Right renal cortex interstitium (tissue), 3 donors: ENCODE measurements at regions not wholly inside any gene's neighbourhood (a gene's known extent, or its start where the extent isn't known, plus 50 kb on each side); places are given as distances from the start of the nearest gene placed in this dataset.

Experiments
- DNase-seq, 3 donors: peaks; one replicate each; pipeline ENCODE4 v3.0.0-alpha.2; 2013; ENCODE audit warnings: low read depth in 3 of 3, low spot score in 2 of 3

GRCh38 chr11:112507281-112507680 lies 246.6 kb upstream of the PLET1 start:
- no peak for DNase-seq

- no peak for DNase-seq
Measured at GRCh38 chr11:112508750-112509149, 248.1 kb upstream of the PLET1 start.

- no peak for DNase-seq
Measured at GRCh38 chr11:112509300-112509699, 248.6 kb upstream of the PLET1 start.

GRCh38 chr11:112511271-112511670 lies 250.6 kb upstream of the PLET1 start:
- no peak for DNase-seq

GRCh38 chr11:112511911-112512310 lies 251.3 kb upstream of the PLET1 start:
- DNase-seq: no peak

- no peak for DNase-seq
Measured at GRCh38 chr11:112513417-112513816, 252.8 kb upstream of the PLET1 start.

GRCh38 chr11:112514011-112514740 lies 253.5 kb upstream of the PLET1 start:
- DNase-seq: no peak

- no peak for DNase-seq
Measured at GRCh38 chr11:112516261-112516660, 255.6 kb upstream of the PLET1 start.

- DNase-seq: no peak
Measured at GRCh38 chr11:112516755-112517154, 256.1 kb upstream of the PLET1 start.

GRCh38 chr11:112518371-112518770 lies 257.7 kb upstream of the PLET1 start:
- DNase-seq: no peak

- DNase-seq: no peak
Measured at GRCh38 chr11:112519751-112520150, 259.1 kb upstream of the PLET1 start.

- DNase-seq: no peak
Measured at GRCh38 chr11:112520354-112520753, 259.7 kb upstream of the PLET1 start.

GRCh38 chr11:112522536-112522935 lies 261.9 kb upstream of the PLET1 start:
- DNase-seq: no peak

GRCh38 chr11:112523031-112523430 lies 262.4 kb upstream of the PLET1 start:
- DNase-seq: no peak

- no peak for DNase-seq
Measured at GRCh38 chr11:112523477-112523876, 262.8 kb upstream of the PLET1 start.

- no peak for DNase-seq
Measured at GRCh38 chr11:112523951-112524350, 263.3 kb upstream of the PLET1 start.

- DNase-seq: no peak
Measured at GRCh38 chr11:112524798-112525197, 264.1 kb upstream of the PLET1 start.

- no peak for DNase-seq
Measured at GRCh38 chr11:112525270-112525669, 264.6 kb upstream of the PLET1 start.

GRCh38 chr11:112525844-112526590 lies 265.4 kb upstream of the PLET1 start:
- DNase-seq: no peak

GRCh38 chr11:112526699-112527416 lies 266.2 kb upstream of the PLET1 start:
- DNase-seq: no peak

- DNase-seq: no peak
Measured at GRCh38 chr11:112529071-112529470, 268.4 kb upstream of the PLET1 start.

GRCh38 chr11:112532506-112532905 lies 271.8 kb upstream of the PLET1 start:
- DNase-seq: no peak
